ENCODE measurements at regions not wholly inside any gene's neighbourhood (a gene's known extent, or its start where the extent isn't known, plus 50 kb on each side); places are given as distances from the start of the nearest gene placed in this dataset.
"Not testable (repeated sequence)": the region's sequence is repeated elsewhere in the genome, so short reads cannot be mapped to it uniquely, and the experiment has no call there.

GRCh38 chr2:153657651-153658050 is 179.1 kb upstream of the RPRM start:
- DNase-seq (ENCODE audit: low read depth in 4 of 6, low spot score in 6 of 6) = peak in 2 of 6 donors; percentile 37 to 70
- WGBS (ENCODE audit: insufficient coverage) = no CpG with 5 or more reads among the region's 1 CpG
- no peaks in the 10 kb centered on the region for H3K9me3 ChIP-seq (ENCODE audit: control insufficient read depth, insufficient read depth, low read length)
- no peaks in the 10 kb centered on the region for H3K4me1 ChIP-seq (ENCODE audit: control insufficient read depth, insufficient read depth, low read length)
- H3K36me3 ChIP-seq (ENCODE audit: control insufficient read depth, insufficient read depth, low read length) = no peaks in the 10 kb centered on the region
- H3K4me3 ChIP-seq (ENCODE audit: low read depth, low read length) = no peak overlapping the region
- no peaks in the 10 kb centered on the region for H3K27me3 ChIP-seq (ENCODE audit: control insufficient read depth, insufficient read depth, low read length)
- no peak overlapping the region for H3K27ac ChIP-seq (ENCODE audit: low read depth, low read length)

- peak in 1 of 6 donors; percentile 65 for DNase-seq (ENCODE audit: low read depth in 4 of 6, low spot score in 6 of 6)
- Histone ChIP-seq H3K4me3 (ENCODE audit: low read depth, low read length) (no peak overlapping the region), H3K9me3 (ENCODE audit: control insufficient read depth, insufficient read depth, low read length) (no peaks in the 10 kb centered on the region), H3K27ac (ENCODE audit: low read depth, low read length) (no peak overlapping the region), H3K36me3 (ENCODE audit: control insufficient read depth, insufficient read depth, low read length) (no peaks in the 10 kb centered on the region), H3K27me3 (ENCODE audit: control insufficient read depth, insufficient read depth, low read length) (no peaks in the 10 kb centered on the region), H3K4me1 (ENCODE audit: control insufficient read depth, insufficient read depth, low read length) (no peaks in the 10 kb centered on the region)
- WGBS (ENCODE audit: insufficient coverage) = 86% methylated on average over 1 of the region's 3 CpGs
Measured at GRCh38 chr2:153661801-153662200, 183.2 kb upstream of the RPRM start.

GRCh38 chr2:153663371-153663770 is 184.8 kb upstream of the RPRM start:
- Histone ChIP-seq H3K9me3 (ENCODE audit: control insufficient read depth, insufficient read depth, low read length) (peaks cover 2% of the 10 kb centered on the region), H3K27me3 (ENCODE audit: control insufficient read depth, insufficient read depth, low read length) (no peaks in the 10 kb centered on the region), H3K4me1 (ENCODE audit: control insufficient read depth, insufficient read depth, low read length) (no peaks in the 10 kb centered on the region), H3K27ac (ENCODE audit: low read depth, low read length) (no peak overlapping the region), H3K36me3 (ENCODE audit: control insufficient read depth, insufficient read depth, low read length) (no peaks in the 10 kb centered on the region), H3K4me3 (ENCODE audit: low read depth, low read length) (no peak overlapping the region)
- no peak for DNase-seq (ENCODE audit: low read depth in 4 of 6, low spot score in 6 of 6)
- WGBS (ENCODE audit: insufficient coverage) = no CpG with 5 or more reads among the region's 2 CpGs

- H3K9me3 ChIP-seq (ENCODE audit: control insufficient read depth, insufficient read depth, low read length); H3K36me3 ChIP-seq (ENCODE audit: control insufficient read depth, insufficient read depth, low read length); H3K27me3 ChIP-seq (ENCODE audit: control insufficient read depth, insufficient read depth, low read length); H3K4me1 ChIP-seq (ENCODE audit: control insufficient read depth, insufficient read depth, low read length); DNase-seq (ENCODE audit: low read depth in 4 of 6, low spot score in 6 of 6); H3K27ac ChIP-seq (ENCODE audit: low read depth, low read length); H3K4me3 ChIP-seq (ENCODE audit: low read depth, low read length): not testable (repeated sequence)
- 92% methylated on average over 3 of the region's 5 CpGs for WGBS (ENCODE audit: insufficient coverage)
Measured at GRCh38 chr2:153664009-153664408, 185.4 kb upstream of the RPRM start.

- H3K4me3 ChIP-seq (ENCODE audit: low read depth, low read length) = no peak overlapping the region
- DNase-seq (ENCODE audit: low read depth in 4 of 6, low spot score in 6 of 6) = no peak
- WGBS (ENCODE audit: insufficient coverage) = no CpG with 5 or more reads among the region's 2 CpGs
- H3K4me1 ChIP-seq (ENCODE audit: control insufficient read depth, insufficient read depth, low read length) = no peaks in the 10 kb centered on the region
- no peaks in the 10 kb centered on the region for H3K36me3 ChIP-seq (ENCODE audit: control insufficient read depth, insufficient read depth, low read length)
- H3K27me3 ChIP-seq (ENCODE audit: control insufficient read depth, insufficient read depth, low read length) = no peaks in the 10 kb centered on the region
- no peak overlapping the region for H3K27ac ChIP-seq (ENCODE audit: low read depth, low read length)
- peaks cover 2% of the 10 kb centered on the region for H3K9me3 ChIP-seq (ENCODE audit: control insufficient read depth, insufficient read depth, low read length)
Measured at GRCh38 chr2:153667475-153667874, 188.9 kb upstream of the RPRM start.

- Histone ChIP-seq H3K36me3 (ENCODE audit: control insufficient read depth, insufficient read depth, low read length) (no peaks in the 10 kb centered on the region), H3K9me3 (ENCODE audit: control insufficient read depth, insufficient read depth, low read length) (peaks cover 2% of the 10 kb centered on the region), H3K27ac (ENCODE audit: low read depth, low read length) (no peak overlapping the region), H3K4me3 (ENCODE audit: low read depth, low read length) (no peak overlapping the region), H3K4me1 (ENCODE audit: control insufficient read depth, insufficient read depth, low read length) (no peaks in the 10 kb centered on the region), H3K27me3 (ENCODE audit: control insufficient read depth, insufficient read depth, low read length) (no peaks in the 10 kb centered on the region)
- WGBS (ENCODE audit: insufficient coverage) = 27% methylated on average over 2 of the region's 2 CpGs
- no peak for DNase-seq (ENCODE audit: low read depth in 4 of 6, low spot score in 6 of 6)
Measured at GRCh38 chr2:153668923-153669322, 190.4 kb upstream of the RPRM start.

- Histone ChIP-seq H3K36me3 (ENCODE audit: control insufficient read depth, insufficient read depth, low read length) (no peaks in the 10 kb centered on the region), H3K4me3 (ENCODE audit: low read depth, low read length) (no peak overlapping the region), H3K27ac (ENCODE audit: low read depth, low read length) (no peak overlapping the region), H3K9me3 (ENCODE audit: control insufficient read depth, insufficient read depth, low read length) (no peaks in the 10 kb centered on the region), H3K27me3 (ENCODE audit: control insufficient read depth, insufficient read depth, low read length) (no peaks in the 10 kb centered on the region), H3K4me1 (ENCODE audit: control insufficient read depth, insufficient read depth, low read length) (no peaks in the 10 kb centered on the region)
- DNase-seq (ENCODE audit: low read depth in 4 of 6, low spot score in 6 of 6) = no peak
- WGBS (ENCODE audit: insufficient coverage) = no CpG with 5 or more reads among the region's 6 CpGs
Measured at GRCh38 chr2:153710128-153710527, 161.6 kb upstream of the GALNT13 start.

- Histone ChIP-seq H3K27ac (ENCODE audit: low read depth, low read length) (no peak overlapping the region), H3K9me3 (ENCODE audit: control insufficient read depth, insufficient read depth, low read length) (no peaks in the 10 kb centered on the region), H3K4me1 (ENCODE audit: control insufficient read depth, insufficient read depth, low read length) (no peaks in the 10 kb centered on the region), H3K4me3 (ENCODE audit: low read depth, low read length) (no peak overlapping the region), H3K27me3 (ENCODE audit: control insufficient read depth, insufficient read depth, low read length) (no peaks in the 10 kb centered on the region), H3K36me3 (ENCODE audit: control insufficient read depth, insufficient read depth, low read length) (no peaks in the 10 kb centered on the region)
- 52% methylated on average over 2 of the region's 2 CpGs for WGBS (ENCODE audit: insufficient coverage)
- DNase-seq (ENCODE audit: low read depth in 4 of 6, low spot score in 6 of 6) = peak in 2 of 6 donors; percentile 67 to 83
Measured at GRCh38 chr2:153715218-153715850, 156.4 kb upstream of the GALNT13 start.

GRCh38 chr2:153717060-153717459 is 154.7 kb upstream of the GALNT13 start:
- no peak overlapping the region for H3K4me3 ChIP-seq (ENCODE audit: low read depth, low read length)
- H3K36me3 ChIP-seq (ENCODE audit: control insufficient read depth, insufficient read depth, low read length) = no peaks in the 10 kb centered on the region
- peak in 2 of 6 donors; percentile 6 to 61 for DNase-seq (ENCODE audit: low read depth in 4 of 6, low spot score in 6 of 6)
- no peaks in the 10 kb centered on the region for H3K9me3 ChIP-seq (ENCODE audit: control insufficient read depth, insufficient read depth, low read length)
- no peaks in the 10 kb centered on the region for H3K27me3 ChIP-seq (ENCODE audit: control insufficient read depth, insufficient read depth, low read length)
- H3K27ac ChIP-seq (ENCODE audit: low read depth, low read length) = no peak overlapping the region
- H3K4me1 ChIP-seq (ENCODE audit: control insufficient read depth, insufficient read depth, low read length) = no peaks in the 10 kb centered on the region
- WGBS (ENCODE audit: insufficient coverage) = no CpG with 5 or more reads among the region's 2 CpGs

- no peak overlapping the region for H3K27ac ChIP-seq (ENCODE audit: low read depth, low read length)
- DNase-seq (ENCODE audit: low read depth in 4 of 6, low spot score in 6 of 6) = no peak
- no peak overlapping the region for H3K4me3 ChIP-seq (ENCODE audit: low read depth, low read length)
- H3K9me3 ChIP-seq (ENCODE audit: control insufficient read depth, insufficient read depth, low read length) = no peaks in the 10 kb centered on the region
- H3K4me1 ChIP-seq (ENCODE audit: control insufficient read depth, insufficient read depth, low read length) = no peaks in the 10 kb centered on the region
- no peaks in the 10 kb centered on the region for H3K36me3 ChIP-seq (ENCODE audit: control insufficient read depth, insufficient read depth, low read length)
- H3K27me3 ChIP-seq (ENCODE audit: control insufficient read depth, insufficient read depth, low read length) = no peaks in the 10 kb centered on the region
Measured at GRCh38 chr2:153739394-153739793, 132.3 kb upstream of the GALNT13 start.

Data from spinal cord (tissue), 9 donors.